HG02970 (cell line): ENCODE measurements at regions not wholly inside any gene's neighbourhood (a gene's known extent, or its start where the extent isn't known, plus 50 kb on each side); places are given as distances from the start of the nearest gene placed in this dataset.

Experiments
- ATAC-seq: cut with Tn5 transposase; IDR thresholded peaks from one replicate; pipeline ENCODE4 v1.9.1; 2021; ENCODE audit warnings: mild to moderate bottlenecking, moderate library complexity, moderate number of reproducible peaks; ENCODE audit not compliant: unreplicated experiment, low FRiP score

GRCh38 chr7:25849500-25850184 lies 302.4 kb upstream of the NFE2L3 start:
- no peak for ATAC-seq

- ATAC-seq, result no peak
Measured at GRCh38 chr7:25850216-25850615, 301.8 kb upstream of the NFE2L3 start.

- no peak for ATAC-seq
Measured at GRCh38 chr7:25850735-25851134, 301.3 kb upstream of the NFE2L3 start.

- no peak for ATAC-seq
Measured at GRCh38 chr7:25851332-25852210, 300.4 kb upstream of the NFE2L3 start.

- ATAC-seq, result no peak
Measured at GRCh38 chr7:25852211-25852938, 299.6 kb upstream of the NFE2L3 start.

- ATAC-seq, result no peak
Measured at GRCh38 chr7:25852939-25853271, 299.1 kb upstream of the NFE2L3 start.

GRCh38 chr7:25853314-25853713 lies 298.7 kb upstream of the NFE2L3 start:
- no peak for ATAC-seq

GRCh38 chr7:25854059-25854458 lies 297.9 kb upstream of the NFE2L3 start:
- ATAC-seq, result no peak

GRCh38 chr7:25854608-25855497 lies 297.1 kb upstream of the NFE2L3 start:
- ATAC-seq, result no peak

GRCh38 chr7:25855854-25856782 lies 295.9 kb upstream of the NFE2L3 start:
- no peak for ATAC-seq

GRCh38 chr7:25857376-25858067 lies 294.5 kb upstream of the NFE2L3 start:
- no peak for ATAC-seq

- ATAC-seq, result no peak
Measured at GRCh38 chr7:25858200-25858524, 293.8 kb upstream of the NFE2L3 start.

GRCh38 chr7:25858525-25859411 lies 293.2 kb upstream of the NFE2L3 start:
- ATAC-seq, result no peak

GRCh38 chr7:25859412-25860274 lies 292.4 kb upstream of the NFE2L3 start:
- ATAC-seq, result no peak

- no peak for ATAC-seq
Measured at GRCh38 chr7:25860275-25861163, 291.5 kb upstream of the NFE2L3 start.

GRCh38 chr7:25861164-25861496 lies 290.9 kb upstream of the NFE2L3 start:
- no peak for ATAC-seq
